Epidermal melanocyte (primary cell): ENCODE measurements at regions not wholly inside any gene's neighbourhood (a gene's known extent, or its start where the extent isn't known, plus 50 kb on each side); places are given as distances from the start of the nearest gene placed in this dataset.

ENCODE experiments used
- DNase-seq: peaks from one replicate; pipeline ENCODE4 v3.0.0; 2011; ENCODE audit warnings: low spot score; ENCODE audit not compliant: insufficient read length

GRCh38 chrX:134747006-134747405 lies 50.0 kb downstream of the PABIR2 start:
- DNase-seq: no peak

DNA sequence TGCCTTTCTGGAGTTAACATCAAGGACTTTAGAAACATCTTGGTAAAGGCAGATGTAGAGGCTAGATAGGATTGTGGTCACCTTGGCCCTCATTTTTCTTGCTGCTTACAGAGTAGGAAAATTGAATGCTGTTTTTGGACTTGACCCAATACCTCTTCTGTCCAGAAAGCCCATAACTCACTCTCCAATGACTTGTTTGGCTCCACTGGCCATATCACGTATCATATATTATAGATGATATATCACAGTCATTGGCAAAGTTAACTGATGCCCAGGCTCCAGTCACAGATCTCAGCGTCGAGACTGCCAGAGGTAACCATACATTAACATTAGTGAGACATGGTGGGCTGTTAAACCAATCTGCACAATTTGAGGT lies 50.6 kb downstream of the PABIR2 start:
- no peak for DNase-seq

DNA sequence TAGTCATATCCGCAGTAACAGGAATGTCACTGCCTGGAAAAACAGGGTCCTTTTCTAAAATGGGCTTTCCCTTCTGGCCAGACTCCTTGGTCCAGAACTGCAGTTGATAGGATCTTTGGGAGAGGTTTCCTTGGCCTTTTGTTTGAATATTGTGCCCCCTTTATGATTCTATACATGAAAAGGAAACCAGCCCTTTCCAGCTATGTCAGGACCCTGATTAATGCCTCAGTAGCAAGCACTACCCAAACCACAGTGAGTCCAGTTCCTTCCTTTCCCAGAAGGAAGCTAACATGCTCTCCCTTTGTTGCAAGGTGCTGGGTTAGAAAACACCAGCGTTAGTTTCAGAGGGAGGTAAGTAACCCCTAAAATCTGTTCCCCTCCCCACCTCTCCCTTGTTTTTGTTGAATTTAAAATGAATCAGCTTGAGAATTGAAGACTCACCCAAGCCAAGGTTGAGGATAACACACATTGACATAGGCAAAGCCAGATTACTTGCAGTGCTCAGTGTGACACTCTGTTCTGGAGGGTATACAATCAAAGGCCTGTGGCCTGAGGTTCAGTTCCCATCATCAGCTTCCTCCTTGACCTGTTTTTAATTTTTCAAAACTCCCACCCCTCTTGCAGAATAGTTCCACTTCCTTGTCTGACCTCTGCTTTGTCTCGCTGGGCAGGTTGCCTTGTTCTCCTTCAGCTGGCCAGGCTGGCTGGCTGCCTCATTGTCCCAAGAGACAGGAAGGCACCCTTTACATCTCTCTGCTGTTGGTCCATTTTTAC lies 51.2 kb downstream of the PABIR2 start:
- DNase-seq: no peak

GRCh38 chrX:134743091-134743490 lies 53.9 kb downstream of the PABIR2 start:
- no peak for DNase-seq

DNA sequence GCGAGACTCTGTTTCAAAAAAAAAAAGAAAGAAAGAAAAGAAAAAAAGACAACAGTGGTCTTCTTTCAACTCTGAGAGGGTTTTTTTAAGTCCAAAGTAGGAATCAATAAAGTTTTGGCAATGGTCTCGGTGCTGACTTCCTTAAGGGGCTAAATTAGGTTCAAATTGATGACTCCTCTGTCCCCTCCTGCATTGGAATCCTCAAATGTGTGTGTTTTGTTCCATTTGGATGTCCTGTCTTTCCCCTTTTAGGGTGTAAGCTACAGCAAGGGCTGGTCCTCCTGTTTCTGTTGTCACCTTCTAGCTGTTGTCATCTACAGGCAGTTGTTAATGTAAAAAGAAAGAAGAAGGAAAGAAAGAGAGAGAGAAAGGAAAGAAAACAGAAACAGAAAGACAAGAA lies 54.4 kb downstream of the PABIR2 start:
- DNase-seq: no peak

- no peak for DNase-seq
Measured at GRCh38 chrX:134741746-134742145, 55.3 kb downstream of the PABIR2 start.

GRCh38 chrX:134738986-134739740 lies 57.8 kb downstream of the PABIR2 start:
- DNase-seq: no peak

DNA sequence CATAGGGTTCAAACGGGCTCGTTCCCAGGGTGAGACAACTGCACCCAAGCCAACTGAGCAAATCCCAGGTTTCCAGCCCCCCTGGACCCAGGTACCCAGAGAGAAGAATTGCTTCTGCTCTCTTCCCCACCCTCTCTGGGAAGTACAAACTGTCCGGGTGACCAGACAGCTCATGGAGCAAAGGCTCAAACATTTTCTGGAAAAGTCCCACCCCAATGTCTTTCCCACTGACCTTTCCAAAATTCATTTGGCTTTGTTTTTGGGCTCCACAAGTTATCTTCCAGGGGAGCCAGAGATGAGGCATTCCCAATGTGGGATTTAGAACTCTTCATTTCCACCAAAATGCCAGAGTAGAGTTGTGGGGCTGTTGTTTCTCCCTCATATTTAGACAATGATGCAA lies 58.6 kb downstream of the PABIR2 start:
- DNase-seq: no peak

DNA sequence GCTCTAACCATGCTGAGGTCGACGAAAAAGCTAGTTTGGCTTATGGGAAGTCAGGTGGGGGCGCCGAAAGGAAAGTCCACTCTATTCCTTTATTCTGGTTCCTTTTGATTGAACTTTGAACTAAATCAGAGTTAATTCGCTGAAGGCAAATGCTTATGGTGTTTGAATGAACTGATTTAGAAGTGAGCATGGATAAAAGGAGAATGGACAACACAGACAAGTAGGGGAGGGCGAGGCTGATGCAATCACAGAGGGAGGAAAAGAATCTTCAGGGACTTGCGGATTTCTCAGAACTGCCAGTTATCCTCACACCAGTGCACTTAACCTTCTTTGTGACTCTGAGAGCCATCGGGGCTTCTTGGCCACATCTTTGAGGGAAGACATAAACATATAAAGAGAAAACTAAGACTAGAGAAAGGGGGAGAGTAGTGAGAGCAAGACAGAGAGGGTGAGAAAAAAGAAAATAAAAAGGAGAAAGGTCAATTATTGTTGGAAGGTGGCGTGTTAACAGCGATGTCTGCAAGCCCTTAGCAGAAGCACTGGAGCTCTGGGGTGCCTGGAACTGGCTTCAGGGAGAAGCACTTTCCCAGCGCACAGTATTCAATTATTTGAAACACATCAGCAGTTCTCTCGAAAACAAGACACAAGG lies 59.2 kb downstream of the PABIR2 start:
- DNase-seq: no peak

DNA sequence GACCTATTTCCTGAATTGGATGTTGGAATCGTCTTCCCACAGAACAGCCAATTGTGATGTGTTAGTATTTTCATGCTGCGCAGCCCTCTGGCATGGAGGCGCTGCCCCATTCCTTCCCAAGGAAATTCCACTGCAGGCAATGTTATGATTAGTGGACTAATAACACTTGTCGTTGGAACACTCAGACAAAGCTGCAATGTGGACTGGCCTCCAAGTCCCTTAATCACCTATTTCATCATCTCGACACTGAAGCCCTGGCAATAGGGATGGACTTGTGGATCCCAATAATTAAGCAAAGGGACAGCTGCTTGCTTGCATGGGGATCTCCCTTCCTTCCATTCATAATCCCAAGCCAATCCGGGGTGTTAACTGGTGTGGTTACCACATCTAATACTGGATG lies 59.9 kb downstream of the PABIR2 start:
- DNase-seq: no peak

- no peak for DNase-seq
Measured at GRCh38 chrX:134736356-134736755, 60.6 kb downstream of the PABIR2 start.

- no peak for DNase-seq
Measured at GRCh38 chrX:134735015-134735414, 62.0 kb downstream of the PABIR2 start.

GRCh38 chrX:134734466-134734952 lies 62.5 kb downstream of the PABIR2 start:
- no peak for DNase-seq

GRCh38 chrX:134733591-134733990 lies 63.4 kb downstream of the PABIR2 start:
- no peak for DNase-seq

DNA sequence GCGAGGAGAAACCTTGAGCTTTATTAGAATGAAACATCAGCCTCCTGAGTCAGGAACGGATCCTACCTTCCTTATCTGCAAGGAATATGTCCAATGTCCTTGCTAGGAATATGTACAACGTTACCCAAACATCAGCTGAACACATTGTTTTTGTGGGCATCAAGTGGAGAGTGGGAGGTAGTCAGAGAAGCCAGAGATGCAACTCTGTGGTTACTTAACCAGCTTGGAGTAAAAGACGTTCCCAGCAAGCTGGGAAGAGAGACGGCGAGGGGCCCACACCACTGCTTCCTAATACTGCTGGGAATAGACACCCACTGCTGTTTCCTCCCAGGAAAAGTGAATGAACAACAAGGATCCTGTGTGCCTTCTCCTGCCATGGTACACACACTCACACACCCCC lies 64.3 kb downstream of the PABIR2 start:
- no peak for DNase-seq

DNA sequence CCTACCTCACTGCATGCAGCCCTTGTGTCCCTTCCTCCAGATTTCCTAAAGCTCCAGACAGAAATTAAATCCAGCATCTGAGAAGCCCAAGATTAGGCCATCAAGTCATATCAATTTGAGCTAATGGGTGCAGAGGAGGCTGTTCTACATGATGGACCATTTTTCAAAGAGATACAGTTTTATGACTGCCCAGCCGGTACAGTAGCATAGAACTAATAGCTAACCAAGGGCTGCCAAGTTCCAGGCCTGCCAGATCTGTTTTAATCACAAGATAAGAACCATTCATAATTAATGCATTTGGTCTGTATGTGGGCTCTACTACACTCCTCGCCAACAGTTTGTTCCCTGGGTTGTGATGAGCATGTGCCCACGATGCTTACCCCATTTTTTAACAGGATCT lies 64.9 kb downstream of the PABIR2 start:
- no peak for DNase-seq

DNA sequence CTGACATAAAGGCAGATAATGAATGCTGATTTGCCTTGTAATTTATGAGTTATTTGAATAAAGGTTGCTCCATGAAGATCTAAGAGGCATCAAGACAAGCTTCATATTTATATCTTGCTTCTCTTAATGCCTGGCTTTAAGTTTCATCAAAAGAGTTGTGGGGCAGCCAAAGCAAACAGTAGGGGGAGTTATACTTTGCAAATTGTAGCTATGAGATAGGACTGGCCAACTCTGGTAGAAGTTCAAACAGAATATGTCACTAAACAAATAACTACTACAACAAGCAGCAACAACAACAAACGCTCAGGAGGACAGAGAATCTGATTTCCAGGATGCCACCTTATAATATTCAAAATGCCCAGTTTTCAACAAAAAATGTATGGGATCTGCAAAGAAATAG lies 69.1 kb upstream of the PLAC1 start:
- DNase-seq: no peak

GRCh38 chrX:134725103-134725690 lies 66.9 kb upstream of the PLAC1 start:
- DNase-seq: no peak

GRCh38 chrX:134721766-134722532 lies 63.7 kb upstream of the PLAC1 start:
- no peak for DNase-seq

DNA sequence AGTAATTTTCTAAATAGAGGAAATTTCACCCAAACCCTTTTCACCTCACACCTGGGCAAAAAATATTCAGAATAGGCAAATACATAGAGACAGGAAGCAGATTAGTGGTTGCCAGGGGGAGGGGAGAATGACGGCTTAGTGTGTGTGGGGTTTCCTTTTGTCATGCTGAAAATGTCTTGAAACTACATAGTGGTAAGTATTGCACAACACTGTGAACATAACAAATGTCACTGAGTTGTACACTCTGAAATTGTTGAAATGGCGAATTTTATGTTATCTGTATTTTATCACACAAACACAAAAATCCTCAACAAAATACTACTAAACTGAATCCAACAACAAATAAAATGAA lies 60.7 kb upstream of the PLAC1 start:
- DNase-seq: no peak
